ENCODE measurements at regions not wholly inside any gene's neighbourhood (a gene's known extent, or its start where the extent isn't known, plus 50 kb on each side); places are given as distances from the start of the nearest gene placed in this dataset.

GRCh38 chr20:58084566-58084965 lies 143.9 kb downstream of the ANKRD60 start:
- no peak overlapping the region for H3K4me3 ChIP-seq (ENCODE audit: low read length in 3 of 3)
- H3K9ac ChIP-seq (ENCODE audit: low read length in 3 of 3) = no peak overlapping the region
- no peaks in the 10 kb centered on the region for H3K27me3 ChIP-seq (ENCODE audit: control insufficient read depth, insufficient read depth, low read length)
- no peak for TF ChIP-seq CTCF (IDR thresholded peaks at IDR 0.05; ENCODE audit: borderline replicate concordance, extremely low read depth, insufficient read depth)
- no peak overlapping the region for H3K27ac ChIP-seq (ENCODE audit: low read depth in 2 of 2, low read length in 2 of 2)
- FAIRE-seq = no peak
- DNase-seq = no peak
- no peaks in the 10 kb centered on the region for H3K9me3 ChIP-seq (ENCODE audit: control insufficient read depth in 2 of 3, insufficient read depth in 1 of 3, low read length in 3 of 3)
- intact Hi-C loops (cut with DNase I) = no loop called here
- no peaks in the 10 kb centered on the region for H3K36me3 ChIP-seq (ENCODE audit: control insufficient read depth in 2 of 3, insufficient read depth in 3 of 3, low read length in 3 of 3)
- no peaks in the 10 kb centered on the region for H3K4me1 ChIP-seq (ENCODE audit: control insufficient read depth in 2 of 3, insufficient read depth in 2 of 3, low read depth in 1 of 3, low read length in 3 of 3)

- Histone ChIP-seq H3K36me3 (ENCODE audit: control insufficient read depth in 2 of 3, insufficient read depth in 3 of 3, low read length in 3 of 3) (no peaks in the 10 kb centered on the region), H3K27ac (ENCODE audit: low read depth in 2 of 2, low read length in 2 of 2) (no peak overlapping the region), H3K27me3 (ENCODE audit: control insufficient read depth, insufficient read depth, low read length) (no peaks in the 10 kb centered on the region), H3K4me3 (ENCODE audit: low read length in 3 of 3) (no peak overlapping the region), H3K9ac (ENCODE audit: low read length in 3 of 3) (no peak overlapping the region), H3K4me1 (ENCODE audit: control insufficient read depth in 2 of 3, insufficient read depth in 2 of 3, low read depth in 1 of 3, low read length in 3 of 3) (no peaks in the 10 kb centered on the region), H3K9me3 (ENCODE audit: control insufficient read depth in 2 of 3, insufficient read depth in 1 of 3, low read length in 3 of 3) (peaks cover 0 to 4% (median 0%) of the 10 kb centered on the region in 3 donors)
- intact Hi-C loops (cut with DNase I) = no loop called here
- FAIRE-seq (no peak), DNase-seq (peak in 2 of 5 donors; percentile 23 to 64)
- TF ChIP-seq CTCF (IDR thresholded peaks at IDR 0.05; ENCODE audit: borderline replicate concordance, extremely low read depth, insufficient read depth) = no peak
Observed at GRCh38 chr20:58081846-58082245, 146.6 kb downstream of the ANKRD60 start.

GRCh38 chr20:58078741-58079522 lies 149.5 kb downstream of the ANKRD60 start:
- H3K4me1 ChIP-seq (ENCODE audit: control insufficient read depth in 2 of 3, insufficient read depth in 2 of 3, low read depth in 1 of 3, low read length in 3 of 3) = no peaks in the 10 kb centered on the region
- intact Hi-C loops (cut with DNase I) = no loop called here
- peak in 3 of 5 donors; percentile 8 to 77 (median 24) for DNase-seq
- no peak overlapping the region for H3K27ac ChIP-seq (ENCODE audit: low read depth in 2 of 2, low read length in 2 of 2)
- TF ChIP-seq CTCF (IDR thresholded peaks at IDR 0.05; ENCODE audit: borderline replicate concordance, extremely low read depth, insufficient read depth) = no peak
- no peak overlapping the region for H3K4me3 ChIP-seq (ENCODE audit: low read length in 3 of 3)
- no peaks in the 10 kb centered on the region for H3K36me3 ChIP-seq (ENCODE audit: control insufficient read depth in 2 of 3, insufficient read depth in 3 of 3, low read length in 3 of 3)
- no peak overlapping the region for H3K9ac ChIP-seq (ENCODE audit: low read length in 3 of 3)
- FAIRE-seq = no peak
- no peaks in the 10 kb centered on the region for H3K27me3 ChIP-seq (ENCODE audit: control insufficient read depth, insufficient read depth, low read length)
- peaks cover 0 to 4% (median 0%) of the 10 kb centered on the region in 3 donors for H3K9me3 ChIP-seq (ENCODE audit: control insufficient read depth in 2 of 3, insufficient read depth in 1 of 3, low read length in 3 of 3)

All from kidney (tissue), 13 donors.